C4-2B (cell line): ENCODE measurements at regions not wholly inside any gene's neighbourhood (a gene's known extent, or its start where the extent isn't known, plus 50 kb on each side); places are given as distances from the start of the nearest gene placed in this dataset.

ENCODE experiments used
- CTCF ChIP-seq: fragments of 450-650 bp; conservative IDR thresholded peaks from 2 replicates; pipeline ENCODE4 v1.5.1; 2017; ENCODE audit warnings: mild to moderate bottlenecking
- ZFX ChIP-seq: fragments of 450-650 bp; IDR thresholded peaks from 2 replicates; pipeline ENCODE4 v1.6.1; 2017

DNA sequence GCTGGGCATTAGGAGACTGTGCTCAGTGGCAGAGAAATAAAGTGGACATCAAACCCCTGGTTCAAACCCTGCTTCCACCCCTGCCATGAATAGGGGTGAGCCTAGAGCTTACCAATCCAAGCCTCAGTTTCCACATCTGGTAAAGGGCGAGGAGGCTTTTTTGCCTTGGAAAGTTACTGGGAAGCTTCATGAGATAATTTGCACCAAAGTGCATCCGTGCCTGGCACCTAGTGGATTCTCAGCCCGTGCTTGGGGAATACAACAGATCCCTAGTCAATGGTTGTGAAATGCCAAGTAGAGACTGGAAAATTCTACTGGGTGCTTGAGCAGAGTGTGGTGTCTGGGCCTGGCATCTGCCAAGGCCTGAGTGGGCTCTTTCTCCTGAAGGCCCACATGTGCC is 158.7 kb upstream of the ZMIZ1 start:
- no peak for TF ChIP-seq CTCF
- no peak for TF ChIP-seq ZFX
